PC-3 (cell line): ENCODE measurements at regions not wholly inside any gene's neighbourhood (a gene's known extent, or its start where the extent isn't known, plus 50 kb on each side); places are given as distances from the start of the nearest gene placed in this dataset.

Experiments
- ATAC-seq: fragments of 200-7000 bp; cut with Tn5 transposase; 2 replicates; pipeline ENCODE4 v1.9.1; 2020; ENCODE audit warnings: mild to moderate bottlenecking, moderate library complexity
- BruUV-seq: library from RNA; stranded (reverse); fragments of 400-500 nt; replicated peaks from 2 replicates; lab custom pipeline; 2021; lab: Mats Ljungman, UMichigan
- CTCF ChIA-PET: fragments of 300-600 bp; sonication (Branson Sonifier 250); formaldehyde crosslinking; loops from one replicate; lab custom pipeline; 2022; ENCODE audit warnings: antibody characterized with exemption; lab: Charles Lee
- POLR2A ChIA-PET: fragments of 300-600 bp; sonication (Branson Sonifier 250); formaldehyde crosslinking; loops from one replicate; lab custom pipeline; 2022; ENCODE audit warnings: antibody characterized with exemption; ENCODE audit not compliant: unreplicated experiment; lab: Charles Lee
- DNase-seq: peaks from one replicate; pipeline ENCODE4 v3.0.0-alpha.2; 2015
- H2AFZ ChIP-seq: fragments of 300-600 bp; sonication (generic); 2 replicates; pipeline ENCODE4 v1.6.0; 2016; ENCODE audit warnings: antibody characterized with exemption, low read length
- H3F3A ChIP-seq: fragments of 300-600 bp; sonication (generic); one replicate; pipeline ENCODE4 v1.6.0; 2017; ENCODE audit warnings: antibody characterized with exemption, low read length, control low read depth, mild to moderate bottlenecking; ENCODE audit not compliant: unreplicated experiment
- H3K27ac ChIP-seq: fragments of 300-600 bp; sonication (generic); 2 replicates; pipeline ENCODE4 v1.5.1; 2016; ENCODE audit warnings: mild to moderate bottlenecking, low read length
- H3K27me3 ChIP-seq: fragments of 300-600 bp; sonication (generic); 2 replicates; pipeline ENCODE4 v1.6.1; 2016; ENCODE audit warnings: low read length, mixed read lengths
- H3K36me3 ChIP-seq: fragments of 300-600 bp; sonication (generic); 2 replicates; pipeline ENCODE4 v1.6.1; 2016; ENCODE audit warnings: low read depth, mixed run types, low read length, mixed read lengths
- H3K4me1 ChIP-seq: fragments of 300-600 bp; sonication (generic); 2 replicates; pipeline ENCODE4 v1.5.1; 2016; ENCODE audit warnings: low read length; ENCODE audit not compliant: insufficient read depth
- H3K4me2 ChIP-seq: fragments of 300-600 bp; sonication (generic); 2 replicates; pipeline ENCODE4 v1.6.0; 2016; ENCODE audit warnings: low read length
- H3K4me3 ChIP-seq: fragments of 300-600 bp; sonication (generic); 2 replicates; pipeline ENCODE4 v1.5.1; 2016; ENCODE audit warnings: mild to moderate bottlenecking, low read length, mixed read lengths
- H3K79me2 ChIP-seq: fragments of 300-600 bp; sonication (generic); 2 replicates; pipeline ENCODE4 v1.6.1; 2017; ENCODE audit warnings: low read length, mixed read lengths
- H3K9ac ChIP-seq: fragments of 300-600 bp; sonication (generic); 2 replicates; pipeline ENCODE4 v1.6.0; 2016; ENCODE audit warnings: mild to moderate bottlenecking, low read length
- H3K9me2 ChIP-seq: fragments of 300-600 bp; sonication (generic); replicated peaks from 2 replicates; pipeline ENCODE4 v1.6.1; 2016; ENCODE audit warnings: mixed run types, low read length, mixed read lengths
- H3K9me3 ChIP-seq: fragments of 300-600 bp; sonication (generic); 2 replicates; pipeline ENCODE4 v1.6.1; 2016; ENCODE audit warnings: low read length, mixed read lengths
- H4K20me1 ChIP-seq: fragments of 300-600 bp; sonication (generic); 2 replicates; pipeline ENCODE4 v1.6.1; 2016; ENCODE audit warnings: low read length, mixed read lengths
- EZH2 ChIP-seq: fragments of 300-600 bp; sonication (generic); IDR thresholded peaks from one replicate; pipeline ENCODE4 v1.6.1; 2017; ENCODE audit warnings: antibody characterized with exemption, mild to moderate bottlenecking, low read length; ENCODE audit not compliant: unreplicated experiment
- EZH2phosphoT487 ChIP-seq: fragments of 300-600 bp; sonication (generic); IDR thresholded peaks from 2 replicates; pipeline ENCODE4 v1.6.1; 2018; ENCODE audit warnings: mild to moderate bottlenecking, antibody characterized with exemption, low read length, borderline replicate concordance
- intact Hi-C: fragments of 100-400 bp; cut with micrococcal nuclease; formaldehyde crosslinking; loops from 2 replicates; pipeline ENCODE4 v1.9.0; 2023
- TF ChIP-seq, protein P1 (sequence below): fragments of 300-600 bp; sonication (generic); conservative IDR thresholded peaks from 2 replicates; pipeline ENCODE4 v1.5.1; 2017; ENCODE audit warnings: antibody characterized with exemption, low read depth, mild to moderate bottlenecking, low read length

GRCh38 chr7:52797801-52798200, 237.6 kb upstream of the POM121L12 start:
- no peaks in the 10 kb centered on the region for H3K27me3 ChIP-seq
- H3K36me3 ChIP-seq = no peaks in the 10 kb centered on the region
- H3K4me1 ChIP-seq = no peaks in the 10 kb centered on the region
- H4K20me1 ChIP-seq = no peaks in the 10 kb centered on the region
- H3K9me2 ChIP-seq = no peaks in the 10 kb centered on the region
- ChIA-PET POLR2A (no interaction called here), CTCF (no interaction called here)
- H3K27ac ChIP-seq = no peak overlapping the region
- H3K4me3 ChIP-seq = no peak overlapping the region
- intact Hi-C loops = no loop called here
- no peak overlapping the region for H3K9ac ChIP-seq
- H3K79me2 ChIP-seq = no peaks in the 10 kb centered on the region
- H3K9me3 ChIP-seq = no peaks in the 10 kb centered on the region
- H3K4me2 ChIP-seq = no peak overlapping the region
- BruUV-seq = no TSS peak
- DNase-seq (no peak), ATAC-seq (no peak)
- no peak for TF ChIP-seq EZH2
- no peak overlapping the region for H2AFZ ChIP-seq
- H3F3A ChIP-seq = no peaks in the 10 kb centered on the region

DNA sequence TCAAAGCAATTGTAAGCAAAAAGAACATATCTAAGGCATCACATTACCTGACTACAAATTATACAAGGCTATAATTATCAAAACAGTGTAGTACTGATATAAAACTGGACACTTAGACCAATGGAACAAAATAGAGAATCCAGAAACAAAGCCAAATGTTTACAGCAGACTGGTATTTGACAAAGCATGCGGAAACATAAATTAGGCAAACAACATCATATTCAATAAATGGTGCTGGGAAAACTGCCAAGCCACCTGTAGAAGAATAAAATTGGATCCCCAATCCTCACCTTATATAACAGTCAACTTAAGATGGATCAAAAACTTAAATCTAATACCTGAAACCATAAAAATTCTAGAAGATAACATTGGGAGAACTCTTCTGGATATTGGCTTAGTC, 240.8 kb upstream of the POM121L12 start:
- H3K9me3 ChIP-seq = peaks cover 6% of the 10 kb centered on the region; the same call in 1 of the 2 replicates
- H3K4me1 ChIP-seq = no peaks in the 10 kb centered on the region
- ATAC-seq (no peak), DNase-seq (no peak)
- H2AFZ ChIP-seq = no peak overlapping the region
- no peak overlapping the region for H3K27ac ChIP-seq
- no peak overlapping the region for H3K4me2 ChIP-seq
- no peak overlapping the region for H3K9ac ChIP-seq
- H3K4me3 ChIP-seq = no peak overlapping the region
- H3K36me3 ChIP-seq = no peaks in the 10 kb centered on the region
- H3K79me2 ChIP-seq = no peaks in the 10 kb centered on the region
- intact Hi-C loops = no loop called here
- H4K20me1 ChIP-seq = no peaks in the 10 kb centered on the region
- H3K9me2 ChIP-seq = no peaks in the 10 kb centered on the region
- POLR2A ChIA-PET = no interaction called here
- no peaks in the 10 kb centered on the region for H3F3A ChIP-seq
- TF ChIP-seq EZH2phosphoT487 (no peak), EZH2 (no peak)
- TF ChIP-seq, protein P1, sequence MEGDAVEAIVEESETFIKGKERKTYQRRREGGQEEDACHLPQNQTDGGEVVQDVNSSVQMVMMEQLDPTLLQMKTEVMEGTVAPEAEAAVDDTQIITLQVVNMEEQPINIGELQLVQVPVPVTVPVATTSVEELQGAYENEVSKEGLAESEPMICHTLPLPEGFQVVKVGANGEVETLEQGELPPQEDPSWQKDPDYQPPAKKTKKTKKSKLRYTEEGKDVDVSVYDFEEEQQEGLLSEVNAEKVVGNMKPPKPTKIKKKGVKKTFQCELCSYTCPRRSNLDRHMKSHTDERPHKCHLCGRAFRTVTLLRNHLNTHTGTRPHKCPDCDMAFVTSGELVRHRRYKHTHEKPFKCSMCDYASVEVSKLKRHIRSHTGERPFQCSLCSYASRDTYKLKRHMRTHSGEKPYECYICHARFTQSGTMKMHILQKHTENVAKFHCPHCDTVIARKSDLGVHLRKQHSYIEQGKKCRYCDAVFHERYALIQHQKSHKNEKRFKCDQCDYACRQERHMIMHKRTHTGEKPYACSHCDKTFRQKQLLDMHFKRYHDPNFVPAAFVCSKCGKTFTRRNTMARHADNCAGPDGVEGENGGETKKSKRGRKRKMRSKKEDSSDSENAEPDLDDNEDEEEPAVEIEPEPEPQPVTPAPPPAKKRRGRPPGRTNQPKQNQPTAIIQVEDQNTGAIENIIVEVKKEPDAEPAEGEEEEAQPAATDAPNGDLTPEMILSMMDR = no peak
- CTCF ChIA-PET = no interaction called here
- no peaks in the 10 kb centered on the region for H3K27me3 ChIP-seq
- BruUV-seq = no TSS peak

GRCh38 chr7:52791176-52791700, 244.2 kb upstream of the POM121L12 start:
- Histone ChIP-seq H3K9me3 (peaks cover 6% of the 10 kb centered on the region; the same call in 1 of the 2 replicates), H2AFZ (no peak overlapping the region), H3K4me2 (no peak overlapping the region), H3K36me3 (no peaks in the 10 kb centered on the region), H3K4me3 (no peak overlapping the region), H3K4me1 (no peaks in the 10 kb centered on the region), H3K79me2 (no peaks in the 10 kb centered on the region), H3F3A (no peaks in the 10 kb centered on the region), H3K27ac (no peak overlapping the region), H4K20me1 (no peaks in the 10 kb centered on the region), H3K9me2 (no peaks in the 10 kb centered on the region), H3K9ac (no peak overlapping the region), H3K27me3 (no peaks in the 10 kb centered on the region)
- TF ChIP-seq EZH2 (no peak), EZH2phosphoT487 (no peak)
- TF ChIP-seq, protein P1 = no peak
- ATAC-seq (peak; percentile 26; the same call in 1 of the 2 replicates), DNase-seq (no peak)
- no TSS peak for BruUV-seq
- ChIA-PET POLR2A (no interaction called here), CTCF (no interaction called here)
- intact Hi-C loops = no loop called here
